Sigmoid colon (tissue), 6 donors: ENCODE measurements at regions not wholly inside any gene's neighbourhood (a gene's known extent, or its start where the extent isn't known, plus 50 kb on each side); places are given as distances from the start of the nearest gene placed in this dataset.

ENCODE experiments used
- DNase-seq: peaks from one replicate; pipeline ENCODE4 v3.0.0-alpha.2; 2019
- H3K27ac ChIP-seq, 4 donors: fragments of 200-600 bp; sonication (generic); one replicate each; pipeline ENCODE4 v1.5.1; 2016 to 2019; ENCODE audit warnings: mild to moderate bottlenecking in 1 of 4
- H3K27me3 ChIP-seq, 3 donors: fragments of 200-600 bp; sonication (generic); one replicate each; pipeline ENCODE4 v1.5.1; 2019; ENCODE audit warnings: mild to moderate bottlenecking in 1 of 3
- H3K36me3 ChIP-seq, 4 donors: fragments of 200-600 bp; sonication (generic); one replicate each; pipeline ENCODE4 v1.5.1; 2016 to 2019
- H3K4me1 ChIP-seq, 4 donors: fragments of 200-600 bp; sonication (generic); one replicate each; pipeline ENCODE4 v1.5.1; 2017 to 2019
- H3K4me3 ChIP-seq, 4 donors: fragments of 200-600 bp; sonication (generic); one replicate each; pipeline ENCODE4 v1.5.1; 2017 to 2019; ENCODE audit warnings: mild to moderate bottlenecking in 2 of 4, moderate library complexity in 1 of 4
- H3K9me3 ChIP-seq, 4 donors: fragments of 200-600 bp in 3 of 4; sonication (generic) in 3 of 4; one replicate each; pipeline versions ENCODE4 v1.5.1 to v1.6.1; 2013 to 2019
- EP300 ChIP-seq, 4 donors: sonication (generic); formaldehyde crosslinking; IDR thresholded peaks; one replicate each; pipeline ENCODE4 v1.6.1; 2017; ENCODE audit warnings: antibody characterized with exemption in 4 of 4
- POLR2A ChIP-seq, 2 donors: fragments of 450-650 bp; IDR thresholded peaks; one replicate each; pipeline ENCODE4 v1.6.1; 2016; ENCODE audit warnings: antibody characterized with exemption in 2 of 2, mild to moderate bottlenecking in 2 of 2, moderate library complexity in 2 of 2
- POLR2AphosphoS5 ChIP-seq, 4 donors: sonication (generic); formaldehyde crosslinking; IDR thresholded peaks; one replicate each; pipeline ENCODE4 v1.6.1; 2017; ENCODE audit warnings: antibody characterized with exemption in 4 of 4
- WGBS, 2 donors: extraction: QIAGEN DNeasy Blood & Tissue Kit; methylation state at CpG; one replicate each; pipeline ENCODE4 v1.1.7; 2013; 5-methylcytosine and 5-hydroxymethylcytosine counted together
- intact Hi-C: fragments of 100-400 bp; cut with DNase I; formaldehyde crosslinking; loops from one replicate; pipeline ENCODE4 v1.15.1; 2023
- TF ChIP-seq, protein P1 (sequence below), 4 experiments: fragments of 450-650 bp in 3 of 4; fragments of 200-600 bp in 1 of 4; IDR thresholded peaks; one replicate each; pipeline ENCODE4 v1.5.1; 2016 to 2019; ENCODE audit warnings: antibody characterized with exemption in 4 of 4, mild to moderate bottlenecking in 3 of 4, moderate library complexity in 2 of 4
- donor health status: healthy with polysubstance abuse.
- donor health status: healthy.

DNA sequence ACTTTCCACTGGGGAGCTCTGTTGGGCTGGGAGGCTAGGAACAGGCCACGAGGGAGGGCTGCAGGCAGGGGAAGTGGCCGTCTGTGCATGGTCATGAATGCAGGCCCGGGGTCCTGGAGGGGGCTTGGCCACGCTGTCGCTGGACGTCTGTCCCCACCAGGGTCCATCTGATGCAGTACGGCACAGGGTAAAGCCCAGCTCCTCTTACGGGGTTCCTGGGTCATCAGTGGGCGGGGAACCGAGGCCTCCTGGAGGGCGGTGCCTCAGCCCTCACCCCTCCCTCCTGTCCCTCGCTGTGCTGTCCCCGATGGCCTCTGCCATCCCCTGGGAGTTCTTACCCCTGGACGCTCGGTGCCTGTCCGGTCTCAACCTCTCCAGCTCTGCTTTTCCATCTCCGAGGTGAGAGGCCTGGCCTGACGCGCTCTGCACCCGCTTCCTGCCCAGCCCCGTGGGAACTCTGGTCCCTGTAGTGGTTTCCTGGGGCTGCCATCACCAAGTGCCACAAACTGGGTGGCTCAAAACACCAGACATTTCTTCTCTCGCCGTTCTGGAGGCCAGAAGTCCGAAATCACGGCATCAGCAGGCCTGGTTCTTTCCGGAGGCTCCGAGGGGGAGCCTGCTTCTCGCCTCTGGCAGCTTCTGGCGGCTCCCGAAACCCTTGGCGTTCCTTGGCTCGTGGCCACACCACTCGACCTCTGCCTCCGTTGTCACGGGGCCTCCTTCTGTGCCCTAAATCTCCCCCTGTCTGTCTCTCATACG is 182.8 kb downstream of the SEC14L1 start:
- Histone ChIP-seq H3K27ac (peak overlapping the region; percentile 91 to 92 (median 92)), H3K4me3 (peak overlapping the region in 2 of 4 donors; percentile 7 to 32), H3K9me3 (no peaks in the 10 kb centered on the region), H3K36me3 (no peaks in the 10 kb centered on the region), H3K4me1 (peaks cover 0 to 94% (median 86%) of the 10 kb centered on the region in 4 donors), H3K27me3 (no peaks in the 10 kb centered on the region)
- WGBS, 2 donors = 60 to 82% methylated on average over 36 of the region's 36 CpGs
- intact Hi-C loops = loop anchor here (1.0 to 5.0 kb wide), 2 partner anchors 41 to 100 kb away; no protein-coding TSS in a partner anchor
- peak; percentile 82 for DNase-seq
- TF ChIP-seq POLR2AphosphoS5 (IDR thresholded peaks at IDR 0.05) = peak in 3 of 4 donors; percentile 18 to 50 (median 34)
- TF ChIP-seq EP300 (IDR thresholded peaks at IDR 0.05) = no peak

DNA sequence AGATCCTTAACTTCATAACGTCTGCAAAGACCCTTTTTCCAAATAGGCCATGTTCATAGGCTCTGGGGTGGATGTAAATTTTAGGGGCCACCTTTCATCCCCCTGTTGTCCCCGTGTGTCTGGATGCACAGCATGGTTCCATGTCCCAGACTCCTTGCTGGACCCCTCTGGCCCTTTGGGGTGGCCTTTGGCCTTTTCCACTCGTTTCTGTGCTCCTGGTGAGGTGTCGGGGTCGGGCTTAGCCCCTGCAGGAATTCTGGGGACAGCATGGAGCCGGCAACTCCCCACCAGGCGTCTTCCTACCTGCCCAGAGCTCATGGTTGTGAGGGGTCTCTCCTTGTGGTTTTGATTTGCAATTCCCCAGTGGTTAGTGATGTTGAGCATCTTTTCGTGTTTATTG is 183.5 kb downstream of the SEC14L1 start:
- H3K9me3 ChIP-seq = no peaks in the 10 kb centered on the region
- H3K4me3 ChIP-seq = no peak overlapping the region
- no peaks in the 10 kb centered on the region for H3K36me3 ChIP-seq
- intact Hi-C loops = loop anchor here (1.0 to 5.0 kb wide), 2 partner anchors 42 to 99 kb away; no protein-coding TSS in a partner anchor
- TF ChIP-seq POLR2A (IDR thresholded peaks at IDR 0.05) (no peak), POLR2AphosphoS5 (IDR thresholded peaks at IDR 0.05) (no peak), EP300 (IDR thresholded peaks at IDR 0.05) (no peak)
- TF ChIP-seq, protein P1, sequence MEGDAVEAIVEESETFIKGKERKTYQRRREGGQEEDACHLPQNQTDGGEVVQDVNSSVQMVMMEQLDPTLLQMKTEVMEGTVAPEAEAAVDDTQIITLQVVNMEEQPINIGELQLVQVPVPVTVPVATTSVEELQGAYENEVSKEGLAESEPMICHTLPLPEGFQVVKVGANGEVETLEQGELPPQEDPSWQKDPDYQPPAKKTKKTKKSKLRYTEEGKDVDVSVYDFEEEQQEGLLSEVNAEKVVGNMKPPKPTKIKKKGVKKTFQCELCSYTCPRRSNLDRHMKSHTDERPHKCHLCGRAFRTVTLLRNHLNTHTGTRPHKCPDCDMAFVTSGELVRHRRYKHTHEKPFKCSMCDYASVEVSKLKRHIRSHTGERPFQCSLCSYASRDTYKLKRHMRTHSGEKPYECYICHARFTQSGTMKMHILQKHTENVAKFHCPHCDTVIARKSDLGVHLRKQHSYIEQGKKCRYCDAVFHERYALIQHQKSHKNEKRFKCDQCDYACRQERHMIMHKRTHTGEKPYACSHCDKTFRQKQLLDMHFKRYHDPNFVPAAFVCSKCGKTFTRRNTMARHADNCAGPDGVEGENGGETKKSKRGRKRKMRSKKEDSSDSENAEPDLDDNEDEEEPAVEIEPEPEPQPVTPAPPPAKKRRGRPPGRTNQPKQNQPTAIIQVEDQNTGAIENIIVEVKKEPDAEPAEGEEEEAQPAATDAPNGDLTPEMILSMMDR (IDR thresholded peaks at IDR 0.05) = no peak
- 90 to 91% methylated on average over 8 of the region's 8 CpGs for WGBS, 2 donors
- H3K27ac ChIP-seq = peak overlapping the region; percentile 91 to 92 (median 92)
- H3K27me3 ChIP-seq = no peaks in the 10 kb centered on the region
- H3K4me1 ChIP-seq = peaks cover 0 to 88% (median 80%) of the 10 kb centered on the region in 4 donors
- peak; percentile 62 for DNase-seq

DNA sequence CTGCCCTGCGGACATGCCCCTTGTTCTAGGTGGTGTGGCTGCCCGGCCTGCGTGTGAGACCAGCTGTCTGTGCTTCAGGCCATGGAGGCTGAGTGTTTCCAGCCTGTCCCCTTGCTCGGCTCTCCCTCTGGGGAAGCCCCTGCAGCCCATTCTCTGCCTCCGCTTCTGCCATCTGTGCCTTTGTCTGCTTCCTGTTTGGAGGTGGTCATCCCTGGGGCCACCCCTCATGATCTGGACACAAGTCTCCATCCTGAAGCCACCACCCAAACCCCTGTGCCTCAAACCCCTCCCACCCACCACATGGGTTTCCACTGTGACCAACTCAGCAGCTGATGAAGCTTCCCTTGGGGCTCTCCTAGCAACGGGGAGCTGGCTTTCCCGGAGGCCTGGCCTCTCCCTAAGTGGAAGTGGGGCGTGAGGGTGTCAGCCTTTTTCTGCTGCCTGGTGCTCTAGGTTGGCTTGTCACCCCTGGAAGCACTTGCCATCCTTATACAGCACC is 184.9 kb downstream of the SEC14L1 start:
- intact Hi-C loops = no loop called here
- Histone ChIP-seq H3K4me3 (no peak overlapping the region), H3K27me3 (no peaks in the 10 kb centered on the region), H3K4me1 (peaks cover 0 to 84% (median 71%) of the 10 kb centered on the region in 4 donors), H3K9me3 (no peaks in the 10 kb centered on the region), H3K27ac (peak overlapping the region; percentile 91 to 92 (median 92)), H3K36me3 (no peaks in the 10 kb centered on the region)
- WGBS, 2 donors = 51 to 66% methylated on average over 8 of the region's 8 CpGs
- no peak for DNase-seq
- TF ChIP-seq POLR2A (IDR thresholded peaks at IDR 0.05) = no peak
- TF ChIP-seq, protein P1 (IDR thresholded peaks at IDR 0.05) = no peak
- TF ChIP-seq POLR2AphosphoS5 (IDR thresholded peaks at IDR 0.05) = no peak
- no peak for TF ChIP-seq EP300 (IDR thresholded peaks at IDR 0.05)

DNA sequence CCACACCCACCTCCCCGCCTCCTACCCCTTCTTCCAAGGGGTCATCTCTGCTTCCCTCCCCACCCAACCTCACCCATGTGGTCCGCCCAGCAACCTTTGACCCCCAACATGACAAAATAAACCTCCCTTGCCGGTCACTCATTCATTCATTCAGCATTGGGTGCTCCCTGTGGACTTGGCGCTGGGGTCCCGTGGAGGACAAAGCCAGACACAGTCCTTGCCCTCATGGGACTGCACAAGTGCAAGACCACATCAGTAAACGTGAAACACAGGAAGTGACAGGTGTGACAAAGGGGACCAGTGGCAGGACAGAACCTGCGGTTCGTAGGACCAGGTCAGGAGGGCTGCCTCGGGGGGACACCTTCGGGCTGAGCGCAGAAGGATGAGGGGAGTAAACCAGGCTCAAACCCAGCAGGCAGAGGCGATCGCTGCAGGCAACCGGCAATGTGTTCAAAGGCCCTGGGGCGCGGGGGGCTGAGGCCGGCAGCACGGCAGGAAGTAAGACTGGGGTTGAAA is 185.4 kb downstream of the SEC14L1 start:
- H3K4me3 ChIP-seq = no peak overlapping the region
- intact Hi-C loops = no loop called here
- WGBS, 2 donors = 66 to 81% methylated on average over 18 of the region's 18 CpGs
- no peaks in the 10 kb centered on the region for H3K36me3 ChIP-seq
- peak; percentile 67 for DNase-seq
- H3K9me3 ChIP-seq = no peaks in the 10 kb centered on the region
- H3K27me3 ChIP-seq = no peaks in the 10 kb centered on the region
- H3K27ac ChIP-seq = peak overlapping the region; percentile 91 to 92 (median 92)
- H3K4me1 ChIP-seq = peaks cover 0 to 84% (median 71%) of the 10 kb centered on the region in 4 donors
- TF ChIP-seq POLR2A (IDR thresholded peaks at IDR 0.05) (no peak), EP300 (IDR thresholded peaks at IDR 0.05) (no peak), POLR2AphosphoS5 (IDR thresholded peaks at IDR 0.05) (no peak)
- TF ChIP-seq, protein P1 (IDR thresholded peaks at IDR 0.05) = no peak

DNA sequence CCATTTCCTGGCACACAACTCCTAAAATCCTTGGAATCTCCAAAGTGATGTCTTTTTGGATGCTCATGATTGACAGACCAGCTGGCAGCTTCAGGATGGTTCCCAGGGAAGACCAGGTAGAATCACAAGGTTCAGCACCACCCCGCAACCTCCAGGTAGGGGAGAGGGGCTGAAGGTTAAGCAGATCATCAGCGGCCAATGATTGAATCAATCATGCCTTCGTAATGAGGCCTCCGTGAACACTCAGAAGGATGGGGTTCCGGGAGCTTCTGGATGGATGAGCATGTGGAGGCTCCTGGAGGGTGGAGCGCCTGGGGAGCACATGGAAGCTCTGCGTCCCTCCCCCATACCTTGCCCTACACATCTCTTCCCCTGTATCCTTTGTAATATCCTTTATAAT is 185.9 kb downstream of the SEC14L1 start:
- Histone ChIP-seq H3K36me3 (no peaks in the 10 kb centered on the region), H3K9me3 (no peaks in the 10 kb centered on the region), H3K27me3 (no peaks in the 10 kb centered on the region), H3K27ac (peak overlapping the region in 3 of 4 donors; percentile 91 to 92 (median 92)), H3K4me3 (no peak overlapping the region), H3K4me1 (peaks cover 0 to 84% (median 72%) of the 10 kb centered on the region in 4 donors)
- WGBS, 2 donors = 93 to 95% methylated on average over 7 of the region's 7 CpGs
- DNase-seq = peak; percentile 56
- intact Hi-C loops = no loop called here
- TF ChIP-seq POLR2A (IDR thresholded peaks at IDR 0.05) (no peak), EP300 (IDR thresholded peaks at IDR 0.05) (no peak)
- TF ChIP-seq, protein P1 (IDR thresholded peaks at IDR 0.05) = no peak
